Breast epithelium (tissue), 4 donors: ENCODE measurements at regions not wholly inside any gene's neighbourhood (a gene's known extent, or its start where the extent isn't known, plus 50 kb on each side); places are given as distances from the start of the nearest gene placed in this dataset.

Experiments
- DNase-seq, 2 donors: peaks; one replicate each; pipeline ENCODE4 v3.0.0-alpha.2; 2019; ENCODE audit warnings: low spot score in 2 of 2
- H3K27ac ChIP-seq, 2 donors: fragments of 200-600 bp; sonication (generic) in 1 of 2; one replicate each; pipeline ENCODE4 v1.5.1; 2016 to 2019; ENCODE audit warnings: mild to moderate bottlenecking in 1 of 2
- H3K27me3 ChIP-seq, 2 donors: fragments of 200-600 bp; sonication (generic) in 1 of 2; one replicate each; pipeline versions ENCODE4 v1.5.1 to v1.6.0; 2017 to 2019; ENCODE audit warnings: control low read depth in 1 of 2, mild to moderate bottlenecking in 1 of 2
- H3K36me3 ChIP-seq: fragments of 200-600 bp; one replicate; pipeline ENCODE4 v1.5.1; 2019
- H3K4me1 ChIP-seq, 2 donors: fragments of 200-600 bp; sonication (generic); one replicate each; pipeline ENCODE4 v1.5.1; 2016 to 2019; ENCODE audit warnings: control low read depth in 1 of 2
- H3K4me3 ChIP-seq, 3 donors: fragments of 200-600 bp; sonication (generic); 1 replicate in 2 of 3; 2 replicates in 1 of 3; pipeline ENCODE4 v1.5.1; 2016 to 2019; ENCODE audit warnings: mild to moderate bottlenecking in 3 of 3, moderate library complexity in 2 of 3
- H3K9me3 ChIP-seq, 2 donors: fragments of 200-600 bp; sonication (generic) in 1 of 2; one replicate each; pipeline ENCODE4 v1.5.1; 2016 to 2019; ENCODE audit warnings: control low read depth in 1 of 2
- CTCF ChIP-seq, 3 donors: fragments of 450-650 bp; IDR thresholded peaks; one replicate each; pipeline ENCODE4 v1.5.1; 2016 to 2017; ENCODE audit warnings: antibody characterized with exemption in 3 of 3, mild to moderate bottlenecking in 3 of 3, moderate library complexity in 3 of 3
- POLR2A ChIP-seq: fragments of 450-650 bp; IDR thresholded peaks from one replicate; pipeline ENCODE4 v1.6.1; 2016; ENCODE audit warnings: antibody characterized with exemption, mild to moderate bottlenecking, moderate library complexity
- POLR2AphosphoS5 ChIP-seq, 3 donors: sonication (generic); formaldehyde crosslinking; IDR thresholded peaks; one replicate each; pipeline ENCODE4 v1.6.1; 2017; ENCODE audit warnings: antibody characterized with exemption in 3 of 3
- intact Hi-C: fragments of 100-400 bp; cut with DNase I; formaldehyde crosslinking; loops from one replicate; pipeline ENCODE4 v1.15.1; 2023; ENCODE audit warnings: low total_unique reads

DNA sequence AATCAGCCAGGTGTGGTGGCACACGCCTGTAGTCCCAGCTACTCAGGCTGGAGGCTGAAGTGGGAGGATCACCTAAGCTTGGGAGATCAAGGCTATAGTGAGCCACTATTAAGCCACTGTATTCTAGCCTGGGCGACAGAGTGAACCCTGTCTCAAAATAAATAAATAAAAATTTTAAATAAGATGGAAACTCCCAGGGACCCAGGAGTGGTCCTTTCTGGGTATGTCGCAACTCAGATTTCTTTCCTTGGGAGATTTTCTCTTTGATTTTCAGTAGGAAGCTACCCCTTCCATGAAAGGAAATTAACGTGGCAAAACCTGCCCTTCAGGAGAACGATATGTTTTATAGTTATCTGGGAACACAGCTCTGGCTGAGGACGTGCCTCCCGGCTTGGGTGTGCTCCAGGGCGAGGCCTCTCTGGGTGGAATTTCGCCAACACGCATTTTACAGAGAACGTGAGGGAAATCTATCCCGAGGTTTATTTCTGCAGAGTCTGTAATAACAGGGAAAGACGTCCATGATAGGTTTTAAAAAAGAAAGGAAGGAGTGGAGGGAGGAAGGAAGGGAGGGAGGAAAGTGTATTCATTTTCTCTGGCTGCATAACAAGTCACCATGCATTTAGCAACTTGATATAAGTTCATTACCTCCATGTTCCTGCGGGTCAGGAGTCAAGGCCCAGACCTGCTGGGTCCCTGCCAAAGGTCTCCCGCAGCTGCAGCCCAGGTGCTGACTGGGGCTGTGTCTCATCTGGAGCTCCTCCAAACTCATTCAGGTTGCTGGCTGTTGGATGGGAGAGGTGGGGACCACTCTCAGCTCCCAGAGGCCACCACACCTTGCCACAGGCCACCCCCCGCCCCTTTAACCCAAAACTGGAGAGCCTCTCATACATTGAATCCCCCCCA lies 80.6 kb upstream of the GSC start:
- no peaks in the 10 kb centered on the region for H3K27me3 ChIP-seq
- H3K36me3 ChIP-seq: no peaks in the 10 kb centered on the region
- H3K4me1 ChIP-seq: no peaks in the 10 kb centered on the region
- intact Hi-C loops: no loop called here
- H3K27ac ChIP-seq: no peak overlapping the region
- no peak for DNase-seq
- peaks cover 9% of the 10 kb centered on the region in 2 donors for H3K9me3 ChIP-seq
- no peak overlapping the region for H3K4me3 ChIP-seq
- TF ChIP-seq CTCF (IDR thresholded peaks at IDR 0.05): no peak
- no peak for TF ChIP-seq POLR2AphosphoS5 (IDR thresholded peaks at IDR 0.05)
- no peak for TF ChIP-seq POLR2A

GRCh38 chr14:94844593-94845152 lies 74.8 kb upstream of the GSC start:
- H3K4me1 ChIP-seq: no peaks in the 10 kb centered on the region
- no peak overlapping the region for H3K4me3 ChIP-seq
- no peaks in the 10 kb centered on the region for H3K9me3 ChIP-seq
- intact Hi-C loops: no loop called here
- H3K27ac ChIP-seq: no peak overlapping the region
- H3K27me3 ChIP-seq: no peaks in the 10 kb centered on the region
- no peak for DNase-seq
- TF ChIP-seq POLR2AphosphoS5 (IDR thresholded peaks at IDR 0.05): no peak
- no peak for TF ChIP-seq CTCF (IDR thresholded peaks at IDR 0.05)
- no peak for TF ChIP-seq POLR2A
- H3K36me3 ChIP-seq: no peaks in the 10 kb centered on the region

GRCh38 chr14:94840467-94840866 lies 70.6 kb upstream of the GSC start:
- H3K27me3 ChIP-seq: no peaks in the 10 kb centered on the region
- intact Hi-C loops: no loop called here
- H3K36me3 ChIP-seq: no peaks in the 10 kb centered on the region
- H3K4me3 ChIP-seq: no peak overlapping the region
- TF ChIP-seq POLR2A (no peak), POLR2AphosphoS5 (IDR thresholded peaks at IDR 0.05) (no peak), CTCF (IDR thresholded peaks at IDR 0.05) (no peak)
- DNase-seq: no peak
- H3K4me1 ChIP-seq: no peaks in the 10 kb centered on the region
- H3K27ac ChIP-seq: no peak overlapping the region
- H3K9me3 ChIP-seq: peaks cover 0 to 3% of the 10 kb centered on the region in 2 donors

DNA sequence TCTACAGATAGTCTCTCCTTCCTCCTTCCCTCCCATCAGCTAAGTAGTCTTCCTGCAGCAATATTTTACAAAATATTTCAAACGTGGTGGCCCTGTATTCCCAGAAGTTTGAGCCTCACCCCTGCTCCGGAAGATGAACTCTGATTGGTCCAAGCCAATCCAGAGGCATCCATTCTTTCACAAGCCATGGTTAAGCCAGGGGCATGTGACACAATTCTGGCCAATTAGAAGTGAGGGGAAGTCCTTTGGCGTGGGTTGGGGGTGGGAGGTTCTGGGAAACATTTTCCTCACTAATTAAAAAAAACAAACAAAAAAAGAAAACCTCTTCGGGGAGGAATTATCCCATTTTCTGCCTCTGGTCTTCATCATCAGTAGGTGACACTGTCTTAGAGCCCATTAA lies 69.4 kb upstream of the GSC start:
- Histone ChIP-seq H3K36me3 (no peaks in the 10 kb centered on the region), H3K27me3 (no peaks in the 10 kb centered on the region), H3K4me1 (no peaks in the 10 kb centered on the region), H3K4me3 (no peak overlapping the region), H3K27ac (no peak overlapping the region), H3K9me3 (peaks cover 0 to 8% of the 10 kb centered on the region in 2 donors)
- DNase-seq: no peak
- TF ChIP-seq POLR2A (no peak), POLR2AphosphoS5 (IDR thresholded peaks at IDR 0.05) (no peak), CTCF (IDR thresholded peaks at IDR 0.05) (no peak)
- intact Hi-C loops: no loop called here

DNA sequence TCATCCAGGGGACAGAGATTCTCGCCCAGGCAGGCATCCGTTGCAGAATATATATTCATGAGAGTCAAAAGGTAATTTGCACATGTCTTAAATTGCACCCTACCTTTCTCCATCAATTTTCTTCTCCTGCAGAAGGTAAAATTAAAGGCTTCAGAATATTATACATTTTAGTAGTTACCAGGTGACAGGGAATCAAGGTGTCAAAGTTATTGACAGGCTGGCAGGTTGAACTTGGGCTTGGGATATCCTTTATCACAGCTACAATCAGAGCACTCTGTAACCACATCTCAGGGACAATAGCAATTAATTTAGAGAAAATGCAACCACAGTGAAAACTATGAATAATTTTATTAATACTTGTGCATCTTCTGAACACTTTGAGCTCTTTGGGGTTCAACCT lies 66.9 kb upstream of the GSC start:
- intact Hi-C loops: no loop called here
- H3K36me3 ChIP-seq: no peaks in the 10 kb centered on the region
- no peaks in the 10 kb centered on the region for H3K4me1 ChIP-seq
- TF ChIP-seq POLR2AphosphoS5 (IDR thresholded peaks at IDR 0.05) (no peak), POLR2A (no peak), CTCF (IDR thresholded peaks at IDR 0.05) (no peak)
- no peak for DNase-seq
- H3K27me3 ChIP-seq: no peaks in the 10 kb centered on the region
- no peak overlapping the region for H3K27ac ChIP-seq
- H3K9me3 ChIP-seq: peaks cover 0 to 8% of the 10 kb centered on the region in 2 donors
- H3K4me3 ChIP-seq: no peak overlapping the region
